ENCODE measurements at regions not wholly inside any gene's neighbourhood (a gene's known extent, or its start where the extent isn't known, plus 50 kb on each side); places are given as distances from the start of the nearest gene placed in this dataset.

- DNase-seq: no peak
Observed at GRCh38 chr7:25279705-25280104, 51.4 kb upstream of the NPVF start.

- DNase-seq: no peak
Observed at GRCh38 chr7:25280181-25280580, 51.9 kb upstream of the NPVF start.

- DNase-seq: no peak
Observed at GRCh38 chr7:25282194-25282593, 53.9 kb upstream of the NPVF start.

- DNase-seq: no peak
Observed at GRCh38 chr7:25286756-25287155, 58.5 kb upstream of the NPVF start.

GRCh38 chr7:25287291-25287690 lies 59.0 kb upstream of the NPVF start:
- no peak for DNase-seq

- no peak for DNase-seq
Observed at GRCh38 chr7:25288556-25289307, 60.4 kb upstream of the NPVF start.

- DNase-seq: no peak
Observed at GRCh38 chr7:25289518-25289917, 61.2 kb upstream of the NPVF start.

- no peak for DNase-seq
Observed at GRCh38 chr7:25294624-25295023, 66.3 kb upstream of the NPVF start.

- DNase-seq: no peak
Observed at GRCh38 chr7:25295387-25295786, 67.1 kb upstream of the NPVF start.

- DNase-seq: no peak
Observed at GRCh38 chr7:25296086-25296485, 67.8 kb upstream of the NPVF start.

GRCh38 chr7:25297278-25297677 lies 69.0 kb upstream of the NPVF start:
- DNase-seq: no peak

GRCh38 chr7:25303281-25304181 lies 75.2 kb upstream of the NPVF start:
- DNase-seq: no peak

- DNase-seq: no peak
Observed at GRCh38 chr7:25304691-25305090, 76.4 kb upstream of the NPVF start.

GRCh38 chr7:25305831-25306230 lies 77.5 kb upstream of the NPVF start:
- no peak for DNase-seq

GRCh38 chr7:25307624-25308023 lies 79.3 kb upstream of the NPVF start:
- DNase-seq: no peak

GRCh38 chr7:25308246-25308645 lies 80.0 kb upstream of the NPVF start:
- no peak for DNase-seq

- DNase-seq: no peak
Observed at GRCh38 chr7:25308906-25309705, 80.8 kb upstream of the NPVF start.

GRCh38 chr7:25310896-25311295 lies 82.6 kb upstream of the NPVF start:
- DNase-seq: no peak

GRCh38 chr7:25311346-25311745 lies 83.1 kb upstream of the NPVF start:
- no peak for DNase-seq

- no peak for DNase-seq
Observed at GRCh38 chr7:25312968-25313367, 84.7 kb upstream of the NPVF start.

GRCh38 chr7:25313526-25313925 lies 85.2 kb upstream of the NPVF start:
- DNase-seq: no peak

GRCh38 chr7:25314094-25314730 lies 85.9 kb upstream of the NPVF start:
- DNase-seq: no peak

All from activated gamma-delta T cell (primary cell).